ENCODE measurements at regions not wholly inside any gene's neighbourhood (a gene's known extent, or its start where the extent isn't known, plus 50 kb on each side); places are given as distances from the start of the nearest gene placed in this dataset.

DNA sequence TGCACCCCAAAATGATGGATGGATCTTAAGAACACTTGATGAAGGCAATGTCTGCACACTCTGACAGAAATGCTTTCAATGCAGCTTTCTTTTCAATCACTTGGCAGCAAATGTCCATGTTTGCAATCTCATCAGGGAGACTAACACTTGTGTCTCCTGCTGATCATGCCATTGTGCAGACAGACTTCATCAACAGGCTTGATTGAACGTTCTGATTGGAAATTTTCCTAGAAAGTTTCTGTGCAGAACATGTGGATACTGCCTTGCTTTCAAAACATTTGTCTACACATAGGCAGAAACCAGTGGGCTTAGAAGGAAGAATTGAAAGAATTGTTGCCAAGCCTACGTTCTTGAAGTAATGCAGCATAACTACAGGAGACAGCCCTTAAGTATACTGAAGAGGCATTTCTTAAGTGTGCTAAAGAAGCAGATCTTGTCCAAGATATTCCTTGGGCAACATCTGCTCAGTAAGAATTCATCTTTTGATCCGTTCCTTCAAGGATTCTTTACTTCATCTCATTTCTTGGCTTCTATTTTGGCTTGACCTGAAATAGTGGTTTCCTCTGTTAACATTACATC is 120.4 kb upstream of the PLCB4 start:
- ChIA-PET CTCF (no interaction called here), POLR2A (ENCODE audit: unreplicated experiment) (no interaction called here)
- Histone ChIP-seq H4K20me1 (ENCODE audit: insufficient read depth, low read length) (no peaks in the 10 kb centered on the region), H3K4me1 (ENCODE audit: control insufficient read depth, insufficient read depth, low read length) (no peaks in the 10 kb centered on the region), H3K14ac (replicated peaks; ENCODE audit: low read depth, low read length) (no peak overlapping the region), H3K56ac (ENCODE audit: extremely low read depth, insufficient read depth, low read length) (no peak overlapping the region), H2AFZ (replicated peaks; ENCODE audit: low read length, poor library complexity) (no peak overlapping the region), H3K27ac (ENCODE audit: insufficient read depth, low read length) (no peak overlapping the region), H2BK5ac (ENCODE audit: low read depth, low read length, poor library complexity, severe bottlenecking) (no peak overlapping the region), H3K36me3 (ENCODE audit: control insufficient read depth, insufficient read depth, low read length) (no peaks in the 10 kb centered on the region), H2AK9ac (replicated peaks; ENCODE audit: low read depth, low read length, poor library complexity) (no peak overlapping the region), H4K91ac (ENCODE audit: insufficient read depth, low read depth, low read length) (no peak overlapping the region), H3K79me1 (ENCODE audit: low read depth in 1 of 2, low read length in 2 of 2) (no peaks in the 10 kb centered on the region), H3K9me3 (ENCODE audit: control insufficient read depth, insufficient read depth, low read length) (no peaks in the 10 kb centered on the region), H4K8ac (ENCODE audit: low read depth in 2 of 2, low read length in 2 of 2) (no peak overlapping the region), H2AK5ac (ENCODE audit: low read depth, low read length) (no peak overlapping the region), H3K23ac (ENCODE audit: low read depth, low read length) (no peak overlapping the region), H3K4me2 (ENCODE audit: low read depth, low read length) (no peak overlapping the region), H3K9ac (ENCODE audit: low read depth, low read length) (no peak overlapping the region), H2BK15ac (ENCODE audit: low read depth, low read length) (no peak overlapping the region), H3K18ac (ENCODE audit: low read depth, low read length) (no peak overlapping the region), H3K9me1 (ENCODE audit: insufficient read depth, low read length) (no peaks in the 10 kb centered on the region), H3K27me3 (ENCODE audit: control insufficient read depth, insufficient read depth, low read length) (no peaks in the 10 kb centered on the region), H3K4ac (ENCODE audit: low read depth, low read length) (no peak overlapping the region), H2BK120ac (ENCODE audit: low read depth, low read length) (no peak overlapping the region), H4K5ac (ENCODE audit: low read depth, low read length) (no peak overlapping the region), H3K4me3 (ENCODE audit: insufficient read depth, low read depth, low read length) (no peak overlapping the region), H2BK20ac (ENCODE audit: low read depth, low read length) (no peak overlapping the region)
- intact Hi-C loops (cut with micrococcal nuclease) (no loop called here), in situ Hi-C loops (cut with MboI; ENCODE audit: low sequenced_read_pairs) (no loop called here), dilution Hi-C loops (cut with HindIII; ENCODE audit: low sequenced_read_pairs, unreplicated experiment) (no loop called here)
- ATAC-seq (ENCODE audit: low read depth) (no peak), DNase-seq (no peak)
- WGBS, 2 experiments (ENCODE audit: extremely low coverage in 2 of 2, insufficient read length in 1 of 2): 60% methylated on average over 1 of the region's 3 CpGs; no CpG with 5 or more reads in 1 of the 2 experiments
- TF ChIP-seq RCOR1 (IDR thresholded peaks at IDR 0.05; ENCODE audit: insufficient replicate concordance, low read length): no peak
- no peak for TF ChIP-seq CHD1 (IDR thresholded peaks at IDR 0.05; ENCODE audit: low read depth, low read length)
- TF ChIP-seq USF2 (IDR thresholded peaks at IDR 0.05; ENCODE audit: low read depth, low read length): no peak
- TF ChIP-seq MAZ (IDR thresholded peaks at IDR 0.05; ENCODE audit: borderline replicate concordance, low read depth, low read length): no peak
- TF ChIP-seq, protein P1, sequence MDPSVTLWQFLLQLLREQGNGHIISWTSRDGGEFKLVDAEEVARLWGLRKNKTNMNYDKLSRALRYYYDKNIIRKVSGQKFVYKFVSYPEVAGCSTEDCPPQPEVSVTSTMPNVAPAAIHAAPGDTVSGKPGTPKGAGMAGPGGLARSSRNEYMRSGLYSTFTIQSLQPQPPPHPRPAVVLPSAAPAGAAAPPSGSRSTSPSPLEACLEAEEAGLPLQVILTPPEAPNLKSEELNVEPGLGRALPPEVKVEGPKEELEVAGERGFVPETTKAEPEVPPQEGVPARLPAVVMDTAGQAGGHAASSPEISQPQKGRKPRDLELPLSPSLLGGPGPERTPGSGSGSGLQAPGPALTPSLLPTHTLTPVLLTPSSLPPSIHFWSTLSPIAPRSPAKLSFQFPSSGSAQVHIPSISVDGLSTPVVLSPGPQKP (IDR thresholded peaks at IDR 0.05; ENCODE audit: borderline replicate concordance, low read depth, low read length): no peak
- no peak for TF ChIP-seq MXI1 (IDR thresholded peaks at IDR 0.05; ENCODE audit: borderline replicate concordance, low read depth, low read length)
- TF ChIP-seq BHLHE40 (IDR thresholded peaks at IDR 0.05; ENCODE audit: low read depth, low read length): no peak
- no peak for TF ChIP-seq SMC3 (IDR thresholded peaks at IDR 0.05; ENCODE audit: low read depth, low read length)
- TF ChIP-seq CEBPB (IDR thresholded peaks at IDR 0.05; ENCODE audit: low read depth, low read length): no peak
- TF ChIP-seq FOS (IDR thresholded peaks at IDR 0.05; ENCODE audit: low read depth, low read length): no peak
- no peak for TF ChIP-seq CTCF (conservative IDR thresholded peaks at IDR 0.05; ENCODE audit: low read depth, low read length)
- TF ChIP-seq MAFK (IDR thresholded peaks at IDR 0.05; ENCODE audit: low read depth, low read length): no peak
- TF ChIP-seq RAD21 (IDR thresholded peaks at IDR 0.05; ENCODE audit: low read length): no peak
- BruUV-seq (replicated peaks): no TSS peak

All from IMR-90 (cell line).